ENCODE measurements at regions not wholly inside any gene's neighbourhood (a gene's known extent, or its start where the extent isn't known, plus 50 kb on each side); places are given as distances from the start of the nearest gene placed in this dataset.

DNA sequence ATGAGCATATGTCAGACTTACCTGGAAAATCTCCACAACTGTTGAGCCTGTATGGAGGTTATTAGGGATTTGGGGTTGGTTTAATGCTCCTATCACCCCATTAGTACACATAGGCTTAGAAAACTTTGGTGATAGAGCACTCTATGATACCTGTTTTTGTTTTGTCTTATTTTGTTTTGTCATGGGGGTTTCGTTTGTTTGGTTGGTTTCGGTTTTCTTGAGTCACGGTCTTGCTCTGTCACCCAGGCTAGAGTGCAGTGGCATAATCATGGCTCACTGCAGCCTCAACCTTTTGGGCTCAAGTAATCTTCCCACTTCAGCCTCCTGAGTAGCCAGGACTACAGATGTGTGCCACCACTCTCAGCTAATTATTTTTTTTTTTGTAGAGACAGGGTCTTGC, 70.0 kb downstream of the MZT1 start:
- no peak for DNase-seq (ENCODE audit: low spot score in 2 of 2)
- intact Hi-C loops (cut with DNase I), result no loop called here
- Histone ChIP-seq H3K36me3 (no peaks in the 10 kb centered on the region), H3K4me3 (no peak overlapping the region), H3K4me1 (no peaks in the 10 kb centered on the region), H3K27ac (no peak overlapping the region), H3K9me3 (no peaks in the 10 kb centered on the region), H3K27me3 (no peaks in the 10 kb centered on the region)
- TF ChIP-seq, protein P1, sequence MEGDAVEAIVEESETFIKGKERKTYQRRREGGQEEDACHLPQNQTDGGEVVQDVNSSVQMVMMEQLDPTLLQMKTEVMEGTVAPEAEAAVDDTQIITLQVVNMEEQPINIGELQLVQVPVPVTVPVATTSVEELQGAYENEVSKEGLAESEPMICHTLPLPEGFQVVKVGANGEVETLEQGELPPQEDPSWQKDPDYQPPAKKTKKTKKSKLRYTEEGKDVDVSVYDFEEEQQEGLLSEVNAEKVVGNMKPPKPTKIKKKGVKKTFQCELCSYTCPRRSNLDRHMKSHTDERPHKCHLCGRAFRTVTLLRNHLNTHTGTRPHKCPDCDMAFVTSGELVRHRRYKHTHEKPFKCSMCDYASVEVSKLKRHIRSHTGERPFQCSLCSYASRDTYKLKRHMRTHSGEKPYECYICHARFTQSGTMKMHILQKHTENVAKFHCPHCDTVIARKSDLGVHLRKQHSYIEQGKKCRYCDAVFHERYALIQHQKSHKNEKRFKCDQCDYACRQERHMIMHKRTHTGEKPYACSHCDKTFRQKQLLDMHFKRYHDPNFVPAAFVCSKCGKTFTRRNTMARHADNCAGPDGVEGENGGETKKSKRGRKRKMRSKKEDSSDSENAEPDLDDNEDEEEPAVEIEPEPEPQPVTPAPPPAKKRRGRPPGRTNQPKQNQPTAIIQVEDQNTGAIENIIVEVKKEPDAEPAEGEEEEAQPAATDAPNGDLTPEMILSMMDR (IDR thresholded peaks at IDR 0.05), result no peak

DNA sequence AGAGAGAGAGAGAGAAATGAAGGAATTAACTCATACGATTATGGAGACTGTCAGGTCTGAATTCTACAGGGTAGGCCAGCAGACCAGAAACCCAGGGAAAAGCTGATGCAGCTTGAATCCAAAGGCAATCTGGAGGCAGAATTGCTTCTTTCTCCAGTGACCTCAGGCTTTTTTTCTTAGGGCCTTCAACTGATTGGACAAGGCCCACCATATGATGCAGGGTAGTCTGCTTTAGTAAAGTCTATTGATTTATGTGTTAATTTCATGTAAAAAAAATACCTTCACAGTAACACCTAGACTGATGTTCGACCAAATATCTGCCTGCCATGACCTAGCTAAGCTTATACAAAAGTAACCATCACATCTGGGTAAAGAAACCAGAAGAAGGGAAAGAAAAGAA, 71.1 kb downstream of the MZT1 start:
- no peak for DNase-seq (ENCODE audit: low spot score in 2 of 2)
- intact Hi-C loops (cut with DNase I), result no loop called here

DNA sequence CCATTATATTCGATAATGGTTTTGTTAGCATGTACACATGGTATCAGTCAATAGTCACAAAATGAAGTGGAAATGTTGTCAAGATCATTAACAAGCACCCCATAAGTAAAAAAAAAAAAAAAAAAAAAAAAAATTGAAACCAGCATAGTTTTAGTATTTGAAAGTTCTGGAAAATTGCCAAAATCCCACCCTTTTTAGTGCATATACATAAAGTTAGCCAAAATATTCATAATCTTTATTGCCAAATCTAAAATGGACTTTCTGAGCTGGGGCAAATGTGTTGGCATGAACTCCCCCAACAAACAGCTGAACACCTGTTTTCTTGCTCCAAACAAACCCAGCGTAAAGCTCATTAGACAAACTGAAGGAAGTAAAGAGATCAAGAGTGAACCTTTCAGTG, 73.9 kb downstream of the MZT1 start:
- no peak for DNase-seq (ENCODE audit: low spot score in 2 of 2)
- no peak overlapping the region for H3K4me3 ChIP-seq
- no peaks in the 10 kb centered on the region for H3K9me3 ChIP-seq
- TF ChIP-seq, protein P1 (IDR thresholded peaks at IDR 0.05), result no peak
- no peaks in the 10 kb centered on the region for H3K36me3 ChIP-seq
- H3K4me1 ChIP-seq, result no peaks in the 10 kb centered on the region
- intact Hi-C loops (cut with DNase I), result no loop called here
- no peak overlapping the region for H3K27ac ChIP-seq
- H3K27me3 ChIP-seq, result no peaks in the 10 kb centered on the region

More for the DNA sequence above, 71.1 kb downstream of the MZT1 start:
- Histone ChIP-seq H3K27me3 (no peaks in the 10 kb centered on the region), H3K9me3 (no peaks in the 10 kb centered on the region), H3K27ac (no peak overlapping the region), H3K4me3 (no peak overlapping the region), H3K4me1 (no peaks in the 10 kb centered on the region), H3K36me3 (no peaks in the 10 kb centered on the region)
- TF ChIP-seq, protein P1 (IDR thresholded peaks at IDR 0.05), result no peak

DNA sequence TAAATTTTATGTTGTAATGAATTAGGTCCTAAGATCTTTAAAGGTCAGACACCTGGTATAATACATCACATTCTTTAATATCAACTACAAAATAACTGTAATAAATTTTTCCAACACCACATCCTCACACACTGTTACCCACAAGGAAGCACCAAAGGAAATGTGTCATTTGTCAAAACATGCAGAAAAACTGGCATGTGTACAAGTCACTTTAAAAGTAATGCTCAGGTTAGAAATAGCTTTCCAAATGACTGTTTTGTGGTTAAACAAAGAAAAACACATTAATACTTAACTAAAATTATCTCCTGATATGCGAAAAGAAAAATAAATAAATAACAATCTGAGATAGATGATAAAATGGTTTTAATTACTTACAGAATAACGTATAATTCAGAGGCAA, 74.7 kb downstream of the MZT1 start:
- H3K36me3 ChIP-seq, result no peaks in the 10 kb centered on the region
- H3K4me3 ChIP-seq, result no peak overlapping the region
- intact Hi-C loops (cut with DNase I), result no loop called here
- no peak overlapping the region for H3K27ac ChIP-seq
- TF ChIP-seq, protein P1 (IDR thresholded peaks at IDR 0.05), result no peak
- H3K4me1 ChIP-seq, result no peaks in the 10 kb centered on the region
- H3K9me3 ChIP-seq, result no peaks in the 10 kb centered on the region
- H3K27me3 ChIP-seq, result no peaks in the 10 kb centered on the region
- DNase-seq (ENCODE audit: low spot score in 2 of 2), result no peak

DNA sequence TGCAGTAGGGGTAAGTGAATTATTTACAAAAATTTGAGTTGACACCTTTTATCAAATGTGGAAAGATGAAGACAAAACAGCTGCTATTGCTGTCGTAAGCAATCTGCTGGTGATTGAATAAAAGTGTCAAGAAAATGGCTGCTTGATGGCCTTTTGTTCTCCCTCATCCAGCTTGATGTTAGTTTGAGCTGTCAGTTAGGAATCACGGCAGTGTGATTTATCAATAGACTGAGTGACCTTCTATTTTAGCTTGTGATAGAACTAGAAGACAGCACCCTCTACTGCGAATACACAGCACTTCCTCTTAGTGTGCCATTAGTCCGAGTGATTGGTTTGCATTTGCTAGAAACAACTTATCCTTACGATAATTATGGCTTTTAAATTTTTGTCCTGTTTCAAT, 76.3 kb downstream of the MZT1 start:
- no peaks in the 10 kb centered on the region for H3K27me3 ChIP-seq
- H3K4me3 ChIP-seq, result no peak overlapping the region
- H3K36me3 ChIP-seq, result no peaks in the 10 kb centered on the region
- no peaks in the 10 kb centered on the region for H3K4me1 ChIP-seq
- intact Hi-C loops (cut with DNase I), result no loop called here
- no peak overlapping the region for H3K27ac ChIP-seq
- DNase-seq (ENCODE audit: low spot score in 2 of 2), result no peak
- TF ChIP-seq, protein P1 (IDR thresholded peaks at IDR 0.05), result no peak
- no peaks in the 10 kb centered on the region for H3K9me3 ChIP-seq

DNA sequence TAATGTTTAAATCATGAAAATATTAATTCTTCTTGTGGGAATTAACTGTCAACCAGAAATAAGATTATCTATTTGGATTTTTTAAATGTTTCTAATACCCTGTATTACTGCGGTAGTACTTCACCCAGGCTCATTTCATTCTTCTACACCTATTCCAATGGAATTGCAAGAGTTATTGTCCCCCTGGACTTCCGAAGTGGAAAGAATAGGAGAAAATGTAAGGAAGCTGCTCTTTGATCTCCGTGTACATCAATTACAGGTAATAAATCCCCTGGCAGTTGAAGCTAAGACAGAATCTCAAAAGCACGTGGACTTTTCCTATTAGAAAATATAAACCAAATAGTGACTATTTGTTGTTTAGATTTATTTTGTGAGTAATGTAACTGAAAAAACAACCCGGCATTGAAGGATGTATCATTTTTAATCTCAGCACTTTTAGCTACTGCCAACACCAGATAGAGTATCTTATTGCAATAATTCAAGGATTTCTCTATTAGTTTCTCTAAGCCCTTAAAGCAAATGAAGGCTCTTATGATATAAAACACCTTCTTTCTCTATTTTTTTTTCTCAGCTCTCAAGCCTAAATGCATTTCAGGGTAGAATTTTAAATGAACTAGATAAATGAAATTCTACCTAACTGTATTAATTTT, 77.3 kb downstream of the MZT1 start:
- Histone ChIP-seq H3K4me3 (no peak overlapping the region), H3K27ac (no peak overlapping the region), H3K36me3 (no peaks in the 10 kb centered on the region), H3K9me3 (no peaks in the 10 kb centered on the region), H3K27me3 (no peaks in the 10 kb centered on the region), H3K4me1 (no peaks in the 10 kb centered on the region)
- no peak for DNase-seq (ENCODE audit: low spot score in 2 of 2)
- TF ChIP-seq, protein P1 (IDR thresholded peaks at IDR 0.05), result no peak
- intact Hi-C loops (cut with DNase I), result no loop called here
